ENCODE measurements at regions not wholly inside any gene's neighbourhood (a gene's known extent, or its start where the extent isn't known, plus 50 kb on each side); places are given as distances from the start of the nearest gene placed in this dataset.
A peak's percentile ranks its signal among the peaks of the same experiment; 100 is the strongest.

DNA sequence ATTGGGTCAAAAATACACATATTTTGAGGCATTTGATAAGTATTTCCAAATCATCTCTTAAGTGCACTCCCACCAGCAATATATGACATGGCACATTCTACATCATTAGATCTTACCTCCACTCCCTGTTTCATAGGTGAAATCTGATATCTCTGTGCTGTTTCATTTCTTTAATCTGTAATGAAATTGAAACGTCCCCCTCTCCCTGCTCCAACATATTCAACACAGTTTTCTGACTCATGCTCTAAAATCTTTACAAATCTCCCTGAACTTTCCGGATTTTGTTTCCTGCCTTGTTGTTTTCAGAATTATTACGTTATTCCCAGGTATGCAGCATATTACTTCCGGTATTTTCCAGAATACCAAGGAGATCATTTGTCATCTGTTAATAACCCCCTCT lies 66.1 kb upstream of the AKT3 start:
- no peak for DNase-seq (ENCODE audit: low spot score)

DNA sequence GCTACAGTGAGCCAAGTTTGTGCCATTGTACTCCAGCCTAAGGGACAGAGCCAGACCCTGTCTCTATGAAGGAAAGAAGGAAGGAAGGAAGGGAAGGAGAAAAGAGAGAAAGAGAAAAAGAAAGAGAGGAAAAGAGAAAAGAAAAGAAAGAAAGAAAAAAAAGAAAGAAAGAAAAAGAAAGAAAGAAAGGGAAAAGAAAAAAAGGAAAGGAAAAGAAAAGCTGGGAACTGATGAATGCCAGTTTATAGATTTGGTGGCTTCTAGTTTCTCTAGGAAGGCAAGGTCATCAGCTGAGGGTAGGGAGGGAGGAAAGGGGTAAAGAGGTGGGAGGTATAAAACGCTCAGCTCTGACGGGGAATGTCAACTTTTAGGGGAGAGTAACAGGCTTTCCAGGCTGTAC lies 62.3 kb upstream of the AKT3 start:
- no peak for DNase-seq (ENCODE audit: low spot score)

DNA sequence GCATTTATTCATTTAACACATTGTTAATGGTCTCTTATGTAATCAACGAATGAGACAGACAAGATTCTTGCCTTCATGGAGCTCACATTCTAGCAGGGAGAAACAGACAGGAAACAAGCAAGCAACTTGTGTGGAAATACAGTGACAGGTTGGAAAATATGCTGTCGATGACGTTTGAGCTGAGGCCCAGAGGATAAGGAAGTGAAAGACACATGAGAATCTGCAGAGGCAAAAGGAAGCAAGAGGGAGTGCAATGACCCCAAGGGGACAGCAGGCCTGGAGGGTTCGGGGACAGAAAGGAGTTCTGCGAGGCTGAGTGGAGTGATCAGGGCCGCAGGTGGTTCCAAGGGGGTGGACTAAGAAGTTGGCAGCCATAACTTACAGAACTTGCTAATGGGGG lies 60.6 kb upstream of the AKT3 start:
- no peak for DNase-seq (ENCODE audit: low spot score)

DNA sequence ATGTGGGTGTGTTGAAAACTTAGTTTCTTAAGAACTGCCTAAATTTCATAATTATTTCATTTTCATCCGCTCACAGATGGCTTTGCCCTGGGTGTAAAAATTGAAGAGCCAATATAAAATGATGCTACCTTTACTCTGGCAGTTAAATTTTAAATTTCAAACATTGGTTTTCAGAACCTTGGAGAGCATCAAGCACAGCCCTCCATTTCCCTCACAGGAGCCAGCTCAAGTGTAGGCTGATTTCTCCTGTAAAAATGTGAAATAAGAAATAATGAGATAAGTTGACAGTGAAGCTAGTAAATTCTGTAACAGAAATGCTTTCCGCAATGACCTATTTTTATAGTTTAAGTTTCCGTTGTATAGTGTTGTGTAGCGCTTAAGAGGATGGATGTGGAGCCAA lies 53.9 kb upstream of the AKT3 start:
- peak; percentile 36 for DNase-seq (ENCODE audit: low spot score)

DNA sequence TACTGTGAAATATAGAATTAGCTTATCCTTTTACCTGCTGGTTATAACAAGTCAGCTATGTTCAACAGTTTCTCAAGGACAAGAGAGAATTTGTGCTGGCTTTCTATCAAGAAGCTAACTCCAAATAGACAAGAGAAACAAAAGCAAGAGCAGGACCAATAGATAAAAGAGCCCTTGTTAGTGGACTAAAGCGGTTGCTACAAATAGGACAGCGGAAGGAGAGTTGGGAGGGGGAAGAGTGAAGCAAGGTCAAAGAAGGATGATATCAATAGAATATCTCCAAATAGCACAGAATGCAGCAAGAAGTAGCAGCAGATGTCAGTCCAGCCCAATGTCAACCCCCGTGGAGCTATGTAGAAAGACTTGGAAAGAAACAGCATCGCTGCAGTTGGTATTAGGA lies 53.0 kb upstream of the AKT3 start:
- peak; percentile 56 for DNase-seq (ENCODE audit: low spot score)

DNA sequence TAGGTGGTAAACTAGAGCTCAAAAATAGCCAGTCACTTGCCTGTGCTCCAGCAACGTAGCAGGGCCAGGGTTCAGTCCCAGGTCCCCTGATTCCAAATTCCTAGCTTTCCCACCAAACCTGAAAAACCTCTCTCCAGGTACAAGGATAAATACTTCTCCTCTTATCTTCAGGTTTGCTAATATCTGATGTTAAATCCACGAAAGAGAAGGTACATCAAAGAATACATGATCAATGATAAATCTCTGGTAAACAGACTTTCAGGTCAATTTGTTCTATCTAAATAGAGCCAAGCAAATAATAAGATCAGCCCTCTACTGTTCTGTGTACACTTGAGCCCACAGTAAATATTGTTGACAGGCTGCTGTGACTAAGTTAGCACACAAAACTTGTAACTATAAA lies 52.1 kb upstream of the AKT3 start:
- no peak for DNase-seq (ENCODE audit: low spot score)
